HG02678 (cell line): ENCODE measurements at regions not wholly inside any gene's neighbourhood (a gene's known extent, or its start where the extent isn't known, plus 50 kb on each side); places are given as distances from the start of the nearest gene placed in this dataset.
"Not testable (repeated sequence)": the region's sequence is repeated elsewhere in the genome, so short reads cannot be mapped to it uniquely, and the experiment has no call there.

Source experiments
- ATAC-seq: cut with Tn5 transposase; IDR thresholded peaks from one replicate; pipeline ENCODE4 v1.9.1; 2021; ENCODE audit warnings: mild to moderate bottlenecking, moderate library complexity; ENCODE audit not compliant: unreplicated experiment

DNA sequence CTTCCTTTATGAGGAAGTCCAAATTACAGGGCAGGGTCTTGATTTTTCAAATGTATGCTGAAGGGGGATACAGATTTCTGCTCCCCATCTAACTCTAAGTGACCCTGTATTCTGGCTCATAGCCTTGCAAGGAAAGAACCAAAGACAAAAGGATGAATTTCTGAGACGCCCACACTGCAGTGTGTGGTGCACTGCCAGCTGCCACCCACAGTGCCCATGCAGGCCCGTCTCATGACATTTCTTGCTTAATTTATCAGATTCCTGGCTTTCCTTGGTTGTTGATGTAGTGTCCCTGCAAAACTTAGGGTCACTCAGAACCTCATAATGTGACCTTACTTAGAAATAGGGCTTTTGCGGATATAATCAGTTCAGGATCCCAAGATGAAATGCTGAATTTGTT, 68.0 kb downstream of the CBLN4 start:
- no peak for ATAC-seq

DNA sequence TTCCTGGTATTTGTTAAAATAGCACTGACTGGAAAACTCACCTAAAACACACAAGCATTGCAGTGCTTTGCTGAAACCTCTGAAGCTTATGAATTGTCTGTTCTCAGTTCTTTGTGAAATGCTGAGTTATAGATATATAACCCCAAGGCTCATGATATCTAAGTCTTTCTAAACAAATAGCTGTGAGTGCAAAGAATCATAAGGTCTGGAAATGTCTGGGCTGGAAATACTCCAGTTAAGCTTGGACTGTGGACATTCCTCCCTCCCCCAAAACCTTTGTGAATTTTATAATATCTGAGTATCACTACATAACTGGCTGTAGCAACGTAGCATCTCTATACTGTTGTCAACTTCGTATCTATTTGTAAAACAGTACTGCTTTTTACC, 69.1 kb downstream of the CBLN4 start:
- no peak for ATAC-seq

DNA sequence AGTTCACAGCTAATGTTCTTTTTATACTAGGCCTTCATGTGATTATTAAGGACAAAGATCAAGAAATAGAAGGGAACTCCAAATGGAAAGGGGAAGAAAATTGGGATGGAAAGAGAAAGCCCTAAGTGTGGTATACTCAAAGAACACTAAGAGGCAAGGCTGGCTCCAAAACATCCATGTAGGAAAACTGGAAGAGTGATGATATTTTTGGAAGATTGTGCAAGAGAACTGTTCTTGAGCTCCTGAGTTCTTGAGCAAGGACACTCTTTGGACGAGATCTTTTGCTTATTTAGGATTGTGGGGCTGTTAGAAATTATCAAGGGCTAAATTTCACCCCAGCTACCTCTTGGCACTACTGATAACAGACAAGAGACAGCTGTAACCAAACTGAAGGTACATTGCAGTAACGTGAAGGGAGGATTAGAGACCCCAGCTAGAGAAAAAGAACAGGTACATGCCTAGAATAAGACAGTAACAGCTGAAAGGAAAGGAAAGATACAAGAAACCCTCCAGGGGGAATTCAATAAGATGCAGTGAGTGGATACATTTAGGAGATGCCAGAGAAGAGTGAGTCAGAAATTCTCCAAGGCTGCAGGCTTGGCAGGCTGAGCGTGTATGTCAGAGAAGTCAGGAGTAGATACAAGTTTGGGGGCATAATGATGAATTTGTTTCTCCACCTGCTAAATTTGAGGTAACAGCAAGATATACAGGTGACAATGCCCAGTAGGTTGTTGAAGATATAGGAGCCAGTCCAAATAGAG, 69.7 kb downstream of the CBLN4 start:
- no peak for ATAC-seq

DNA sequence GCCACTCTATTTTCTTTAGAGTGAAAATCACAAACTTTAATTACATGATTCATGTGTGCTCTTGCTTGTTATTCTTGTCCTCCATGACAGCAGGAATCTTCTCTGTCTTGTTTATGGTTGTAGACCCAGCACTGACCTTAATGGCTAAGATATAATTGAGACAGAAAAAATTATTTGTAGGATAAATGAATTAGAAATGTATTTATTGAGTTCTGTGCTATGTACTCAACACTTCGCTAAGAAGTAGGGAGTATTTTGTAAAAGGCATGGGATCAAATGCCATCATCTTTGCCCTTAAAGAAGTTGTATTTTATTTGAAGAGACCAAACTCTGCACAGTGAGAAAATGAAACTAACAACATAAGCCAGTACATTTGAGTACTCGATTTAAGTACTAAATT, 71.2 kb downstream of the CBLN4 start:
- no peak for ATAC-seq

DNA sequence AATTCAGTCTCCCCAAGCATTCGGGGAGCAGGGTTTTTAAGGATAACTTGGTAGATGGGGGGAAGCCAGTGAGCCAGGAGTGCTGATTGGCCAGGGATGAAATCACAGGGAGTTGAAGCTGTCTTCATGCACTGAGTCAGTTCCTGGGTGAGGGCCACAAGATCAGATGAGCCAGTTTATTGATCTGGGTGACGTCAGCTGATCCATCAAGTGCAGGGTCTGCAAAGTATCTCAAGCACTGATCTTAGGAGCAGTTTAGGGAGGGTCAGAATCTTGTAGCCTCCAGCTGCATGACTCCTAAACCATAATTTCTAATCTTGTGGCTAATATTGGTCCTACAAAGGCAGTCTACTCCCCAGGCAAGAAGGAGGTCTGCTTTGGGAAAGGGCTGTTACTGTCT, 74.4 kb downstream of the CBLN4 start:
- not testable (repeated sequence) for ATAC-seq

DNA sequence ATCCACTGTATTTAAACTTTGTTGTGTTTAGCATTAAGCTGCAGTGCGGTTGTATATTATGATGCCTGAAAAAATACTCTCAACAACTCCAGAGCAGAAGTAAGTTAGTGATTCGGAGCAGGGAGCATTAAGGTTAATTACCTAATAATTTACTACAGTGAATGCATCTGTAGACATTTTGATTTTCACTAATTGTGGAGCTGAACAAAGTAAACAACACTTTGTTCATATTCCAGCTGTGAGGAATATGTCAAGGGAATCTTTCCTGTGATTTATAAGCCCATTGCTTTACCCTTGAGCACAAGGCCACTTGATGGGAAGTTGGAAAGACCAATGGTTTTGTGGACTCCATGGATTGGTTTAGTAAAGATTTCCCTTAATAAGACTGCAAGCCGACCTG, 77.1 kb downstream of the CBLN4 start:
- ATAC-seq = no peak

DNA sequence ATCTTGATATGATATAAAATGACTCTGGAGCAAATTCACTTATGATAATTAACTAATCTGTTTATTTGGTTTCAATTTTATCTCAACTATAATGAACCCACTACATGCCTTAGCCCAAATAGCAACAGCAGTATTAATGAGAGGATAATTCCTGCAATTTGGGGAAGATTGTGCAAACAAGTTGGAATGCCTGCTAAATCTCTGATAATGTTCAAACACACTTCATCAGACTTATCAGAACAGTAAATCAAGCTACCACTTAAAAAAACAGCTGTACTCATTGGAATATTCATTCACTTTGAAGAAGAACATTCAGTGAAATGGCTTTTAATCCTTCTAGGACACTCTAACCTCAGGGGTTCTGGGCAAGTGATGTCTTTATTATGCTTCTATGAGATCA, 85.4 kb downstream of the CBLN4 start:
- ATAC-seq = no peak

DNA sequence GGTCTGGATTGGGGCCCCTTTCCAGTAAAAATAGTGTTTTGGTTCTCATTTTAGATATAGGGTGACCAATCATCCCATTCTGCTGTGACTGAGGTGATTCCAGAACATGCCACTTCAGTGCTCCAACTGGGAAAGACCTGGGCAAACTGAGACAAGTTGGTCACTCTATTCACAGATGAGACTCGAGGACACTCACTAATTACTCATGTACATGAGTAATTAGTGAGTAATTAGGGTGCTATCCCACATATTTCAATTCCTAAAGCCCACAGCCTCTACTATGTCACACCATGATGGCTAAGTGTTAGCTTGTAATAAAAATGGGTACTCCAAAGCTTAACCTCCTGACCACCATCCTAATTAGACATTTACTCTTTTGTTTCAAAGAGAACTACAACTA, 86.0 kb downstream of the CBLN4 start:
- ATAC-seq = no peak

DNA sequence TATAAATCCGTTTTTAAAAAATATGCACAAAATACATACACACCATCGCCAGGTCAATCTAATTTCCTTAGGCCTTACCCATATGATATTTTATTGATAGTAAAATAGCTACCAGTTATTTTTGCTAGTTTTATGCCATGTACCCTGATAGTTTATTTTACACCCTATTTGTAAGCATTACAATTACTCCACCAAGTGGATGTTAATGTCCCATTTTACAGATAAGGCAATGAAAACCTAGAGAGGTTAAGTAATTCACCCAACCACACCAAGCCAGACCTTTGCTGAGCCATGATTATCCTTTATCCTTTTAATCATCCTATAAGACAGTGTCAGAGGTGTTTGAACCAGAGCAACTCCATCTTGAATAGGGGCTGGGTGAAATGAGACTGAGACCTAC, 86.8 kb downstream of the CBLN4 start:
- no peak for ATAC-seq

DNA sequence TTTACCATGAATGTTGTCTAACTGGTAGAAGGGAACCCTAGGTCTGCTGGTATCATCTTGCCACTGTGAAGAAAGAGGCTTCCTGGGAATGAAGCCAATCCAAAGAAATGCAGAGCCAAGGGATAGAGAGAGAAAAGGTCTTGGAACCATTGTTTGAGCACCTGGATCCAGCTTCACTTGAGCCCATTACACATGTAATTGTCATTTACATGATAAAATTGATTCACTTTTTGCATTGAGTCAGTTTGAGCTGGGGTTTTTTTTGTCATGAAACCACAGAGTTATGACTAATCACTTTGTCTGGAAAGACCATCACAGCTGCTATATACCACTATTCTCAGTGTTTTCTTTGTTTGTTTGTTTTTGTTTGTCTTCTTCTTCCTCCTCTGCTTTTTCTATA, 112.3 kb downstream of the CBLN4 start:
- no peak for ATAC-seq

DNA sequence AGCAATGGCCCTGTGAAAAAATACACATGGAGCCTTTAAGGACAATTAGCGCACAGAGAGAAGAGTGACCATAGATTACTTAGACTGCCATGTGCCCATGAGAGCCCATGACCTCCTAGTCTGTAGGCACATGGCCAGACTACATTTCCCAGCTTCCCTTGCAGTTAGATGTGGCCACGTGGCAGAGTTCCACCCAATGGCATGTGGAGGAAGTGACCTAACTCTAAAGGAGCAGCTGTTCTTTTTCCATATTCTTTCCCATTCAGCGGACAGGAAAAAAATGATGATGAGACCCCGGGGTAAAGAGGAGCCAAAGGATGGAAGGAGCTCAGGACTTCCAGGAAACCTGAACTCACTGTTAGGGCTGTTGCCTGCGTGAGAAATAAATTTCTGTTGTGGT, 116.6 kb downstream of the CBLN4 start:
- ATAC-seq = no peak

DNA sequence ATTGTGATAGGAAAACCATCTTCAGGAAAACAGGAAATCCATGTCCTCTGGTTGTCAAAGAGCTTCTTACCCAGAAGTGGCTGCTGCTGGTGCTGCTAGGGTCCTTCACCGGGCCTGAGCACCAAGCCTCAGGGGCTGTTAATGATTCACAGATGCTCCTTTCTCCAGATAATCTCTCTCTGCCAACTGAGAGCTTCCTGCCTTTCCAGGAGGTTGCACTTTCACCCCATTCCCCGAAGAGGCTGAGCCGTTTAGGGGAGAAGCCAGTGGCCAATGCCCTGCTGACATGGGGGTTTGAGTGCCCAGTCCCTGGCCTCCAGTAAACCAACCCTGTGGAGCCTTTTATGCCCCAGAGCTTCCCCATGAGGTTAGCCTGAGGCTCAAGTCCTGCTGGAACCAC, 122.4 kb downstream of the CBLN4 start:
- no peak for ATAC-seq

DNA sequence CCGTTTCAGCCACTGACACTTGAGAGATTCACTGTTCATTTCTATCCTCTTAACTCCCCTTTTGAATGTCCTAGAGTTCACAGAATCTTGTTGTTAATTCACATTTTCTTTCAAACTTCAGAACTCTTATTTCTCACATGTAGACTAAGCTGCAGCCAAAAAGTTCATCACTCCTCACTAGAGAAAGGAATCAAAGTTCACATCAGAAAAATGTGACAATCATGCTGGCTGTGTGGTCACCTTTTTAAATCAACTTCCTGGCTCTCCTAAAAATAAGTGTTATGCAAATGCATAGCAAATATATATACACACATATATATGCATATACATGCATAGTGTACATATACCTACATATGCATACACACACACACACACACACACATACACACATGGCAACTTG, 123.0 kb downstream of the CBLN4 start:
- no peak for ATAC-seq

DNA sequence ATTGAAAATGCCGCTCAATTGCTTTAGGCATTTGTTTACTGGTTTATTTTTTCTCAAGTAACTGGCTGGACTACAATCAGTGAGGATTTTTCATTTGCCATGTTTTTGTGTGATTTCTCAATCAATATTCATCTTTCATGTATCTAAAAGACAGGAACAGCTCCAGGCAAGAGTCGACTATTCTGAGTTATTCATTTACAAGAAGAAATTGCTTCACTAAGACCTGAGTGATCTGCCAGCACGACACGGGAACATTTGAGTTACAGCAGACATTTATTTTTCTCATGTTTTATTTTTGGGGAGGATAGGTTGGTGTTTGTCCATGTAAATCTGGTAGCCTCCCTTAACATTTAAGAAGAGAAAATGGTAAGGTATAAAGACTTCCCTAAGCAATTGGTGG, 124.1 kb downstream of the CBLN4 start:
- no peak for ATAC-seq

DNA sequence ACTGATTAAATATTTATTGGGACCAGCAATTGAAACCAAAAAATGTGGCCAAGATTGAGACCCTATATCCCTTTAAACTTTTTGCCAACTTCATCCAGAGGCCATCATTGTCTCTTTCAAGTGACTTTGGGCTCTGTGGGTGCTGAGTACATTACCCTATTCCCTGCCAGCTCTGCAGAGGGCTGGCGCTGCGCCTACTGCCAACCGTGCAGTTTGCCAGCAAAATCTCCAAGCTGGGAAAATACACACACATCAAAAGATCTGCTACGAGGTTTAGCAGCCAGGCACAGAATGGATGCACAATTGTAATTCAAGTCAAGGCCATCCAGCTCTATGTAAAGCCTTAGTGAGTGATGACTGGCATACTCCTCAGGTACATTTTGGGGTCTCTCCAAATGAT, 125.0 kb downstream of the CBLN4 start:
- no peak for ATAC-seq

DNA sequence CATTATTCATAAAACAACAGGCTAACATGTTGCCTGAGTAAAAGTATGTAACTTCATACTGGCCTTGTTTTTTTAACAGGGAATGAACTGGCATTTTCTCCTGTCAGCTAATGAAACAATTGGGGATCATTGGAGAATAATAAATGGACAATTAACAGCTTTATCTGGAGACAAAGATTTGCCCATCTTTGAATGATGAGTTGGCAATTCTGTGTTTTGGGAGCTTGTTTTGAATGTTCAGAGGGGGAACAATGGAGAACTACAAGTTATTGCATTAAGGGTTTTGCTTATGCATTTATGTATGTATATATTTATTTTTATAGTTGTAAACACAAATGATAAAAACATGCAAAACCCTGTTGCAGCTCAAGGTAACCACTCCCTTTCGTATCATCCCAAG, 150.3 kb downstream of the CBLN4 start:
- no peak for ATAC-seq

DNA sequence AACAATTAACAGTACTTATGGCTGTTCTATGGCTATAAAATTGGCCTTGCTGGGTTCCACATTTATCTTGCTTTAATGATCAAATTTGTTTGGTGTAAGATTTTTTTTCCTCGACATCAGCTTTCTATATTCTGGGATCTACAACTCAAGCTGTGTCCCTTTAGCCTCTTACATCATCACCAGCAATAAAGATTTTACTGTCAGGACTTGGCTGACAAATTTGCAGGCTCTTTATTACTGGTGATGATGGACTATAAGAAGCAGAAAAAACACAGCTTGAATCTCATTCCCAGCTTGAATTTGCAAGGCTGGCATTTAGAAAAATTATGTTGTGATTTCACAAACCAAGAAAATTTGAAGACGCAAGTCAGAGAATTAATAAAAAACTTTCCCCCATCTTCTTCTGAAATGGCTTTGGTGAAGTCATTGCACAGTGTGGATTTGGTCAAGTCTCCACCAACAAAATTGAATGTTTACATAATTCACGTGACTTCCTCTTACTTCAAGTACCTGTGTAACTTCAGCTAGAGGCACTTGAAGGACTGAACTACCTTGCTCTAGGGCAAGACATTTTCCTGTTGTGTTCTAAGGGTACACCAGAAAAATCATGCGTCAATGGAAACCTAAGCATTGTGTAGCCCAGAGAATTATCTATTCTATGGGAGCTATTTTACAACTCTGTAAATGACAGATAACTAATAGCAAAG, 175.0 kb downstream of the CBLN4 start:
- no peak for ATAC-seq

DNA sequence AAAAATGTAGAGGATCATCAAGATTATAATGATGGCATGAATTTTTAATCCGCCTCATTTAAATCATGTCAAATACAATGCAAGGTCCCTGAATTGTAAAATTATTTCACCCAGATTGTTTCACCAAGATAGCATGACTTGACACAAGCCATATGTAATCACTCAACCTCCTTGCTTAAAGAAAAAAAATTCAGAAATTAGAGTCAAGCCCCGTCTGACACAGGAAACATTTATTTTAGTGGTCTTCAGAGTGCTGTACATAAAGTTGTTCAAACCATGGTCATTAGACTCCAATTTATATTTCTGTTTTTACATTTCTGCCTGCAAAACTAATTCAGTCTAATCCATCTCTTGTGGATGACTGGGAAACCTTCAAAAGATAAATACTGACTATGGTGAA, 200.2 kb downstream of the CBLN4 start:
- no peak for ATAC-seq

DNA sequence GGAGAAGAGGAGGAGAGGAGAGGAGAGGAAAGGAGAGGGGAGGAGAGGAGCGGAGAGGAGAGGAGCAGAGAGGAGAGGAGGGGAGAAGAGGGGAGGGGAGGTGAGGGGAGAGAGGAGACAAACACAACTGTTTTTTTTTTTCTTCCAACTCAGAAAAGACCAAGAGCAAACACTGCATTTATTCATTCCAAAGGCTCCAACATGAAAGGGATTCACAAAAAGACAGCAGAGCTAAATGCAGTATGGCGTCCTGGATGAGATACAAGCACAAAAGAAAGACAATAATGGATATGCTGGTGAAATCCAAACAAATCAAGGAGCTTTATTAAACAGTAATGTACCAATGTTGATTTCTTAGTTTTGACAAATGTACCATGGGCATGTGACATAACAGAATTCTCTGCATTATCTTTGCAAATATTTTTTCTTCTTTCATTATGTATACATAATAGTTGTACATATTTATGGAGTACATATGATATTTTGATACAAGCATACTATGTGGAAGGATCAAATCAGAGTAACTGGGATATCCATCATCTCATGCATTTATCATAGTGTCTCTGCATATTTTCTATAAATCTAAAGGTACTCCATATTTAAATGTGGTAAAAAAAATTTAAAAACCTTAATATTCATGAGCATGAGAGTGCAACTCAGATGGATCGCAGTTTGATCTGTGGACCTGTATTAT, 204.6 kb downstream of the CBLN4 start:
- ATAC-seq = no peak

DNA sequence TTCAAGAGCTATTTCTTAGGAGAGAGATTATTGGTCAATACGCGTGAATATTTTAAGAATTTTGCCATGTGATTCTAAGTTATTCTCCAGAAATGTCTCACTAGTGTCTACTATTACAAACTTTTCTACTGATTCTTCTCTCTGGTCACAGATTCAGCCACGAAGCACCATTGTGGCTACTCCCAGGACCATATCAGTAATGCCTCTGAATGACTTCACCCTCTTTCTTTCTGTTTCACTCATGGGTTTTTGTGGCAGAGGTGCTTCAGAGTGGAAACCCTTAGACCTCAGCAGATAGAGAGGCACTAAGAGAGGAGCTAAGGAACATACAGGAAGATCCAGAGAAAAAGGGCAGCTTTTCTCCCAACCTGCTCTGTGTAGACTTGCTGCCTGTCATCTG, 211.3 kb downstream of the CBLN4 start:
- ATAC-seq = no peak

DNA sequence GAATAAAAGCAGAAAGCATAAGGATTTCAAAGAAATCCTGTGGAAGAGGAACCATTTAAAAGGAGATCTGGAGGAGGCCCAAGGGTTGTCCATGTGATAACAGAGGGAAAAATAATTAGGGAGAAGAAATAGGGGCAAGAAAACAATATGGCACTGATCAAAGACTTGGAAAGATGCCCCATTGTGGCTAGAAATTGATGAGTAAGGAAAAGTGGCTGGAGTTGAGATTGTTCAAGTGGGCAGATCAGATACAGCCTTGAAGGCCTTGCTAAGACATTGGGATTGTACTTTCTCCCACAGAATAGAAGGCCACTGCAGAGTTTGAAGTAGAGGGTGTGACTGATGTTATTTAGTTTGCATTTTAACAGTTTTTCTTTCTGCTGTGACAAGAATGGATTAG, 213.3 kb downstream of the CBLN4 start:
- ATAC-seq = no peak

DNA sequence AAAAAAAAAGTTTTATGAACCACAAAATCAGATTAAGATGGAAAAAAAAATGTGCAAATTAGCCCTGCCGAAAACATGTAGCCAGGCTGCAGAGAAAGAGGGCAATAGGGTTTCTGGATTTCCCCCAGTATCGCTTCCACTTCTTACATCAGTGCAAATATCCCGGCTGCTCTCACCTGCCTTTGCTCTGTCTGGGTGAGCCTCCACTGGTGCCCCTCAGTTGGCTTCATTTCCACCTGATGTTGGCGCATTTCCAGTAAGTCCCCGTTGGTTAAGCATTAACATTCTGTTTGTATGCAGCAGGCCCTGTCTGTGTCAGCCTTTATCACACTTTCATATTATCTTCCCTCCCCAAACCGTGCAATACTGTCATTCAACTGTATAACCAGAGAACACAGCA, 215.1 kb downstream of the CBLN4 start:
- no peak for ATAC-seq
